Renal cortex interstitium (tissue), 11 donors: ENCODE measurements at regions not wholly inside any gene's neighbourhood (a gene's known extent, or its start where the extent isn't known, plus 50 kb on each side); places are given as distances from the start of the nearest gene placed in this dataset.

Experiments used
- DNase-seq, 11 donors: peaks; one replicate each; pipeline ENCODE4 v3.0.0-alpha.2; 2013; ENCODE audit warnings: low read depth in 9 of 11, low spot score in 4 of 11; ENCODE audit errors: extremely low read depth in 1 of 11

DNA sequence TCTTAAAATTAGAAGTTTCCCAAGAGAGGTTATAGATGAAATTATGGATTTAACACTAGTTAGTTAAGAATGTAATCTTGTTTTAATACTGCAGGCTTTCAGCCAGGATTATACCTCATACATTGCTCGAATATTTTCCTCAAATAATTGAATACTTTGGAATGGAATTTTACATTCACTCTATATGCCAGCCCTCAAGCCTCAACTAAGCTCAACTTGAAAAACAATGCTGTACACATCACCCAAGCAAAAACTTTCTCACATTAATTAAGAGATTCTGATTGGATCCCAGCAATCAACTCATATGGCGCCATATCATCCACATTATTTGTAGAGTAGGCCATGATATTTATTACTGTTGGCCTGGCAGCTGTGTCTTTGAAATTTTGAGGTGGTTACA, 710.7 kb upstream of the ADAMTS5 start:
- no peak for DNase-seq

DNA sequence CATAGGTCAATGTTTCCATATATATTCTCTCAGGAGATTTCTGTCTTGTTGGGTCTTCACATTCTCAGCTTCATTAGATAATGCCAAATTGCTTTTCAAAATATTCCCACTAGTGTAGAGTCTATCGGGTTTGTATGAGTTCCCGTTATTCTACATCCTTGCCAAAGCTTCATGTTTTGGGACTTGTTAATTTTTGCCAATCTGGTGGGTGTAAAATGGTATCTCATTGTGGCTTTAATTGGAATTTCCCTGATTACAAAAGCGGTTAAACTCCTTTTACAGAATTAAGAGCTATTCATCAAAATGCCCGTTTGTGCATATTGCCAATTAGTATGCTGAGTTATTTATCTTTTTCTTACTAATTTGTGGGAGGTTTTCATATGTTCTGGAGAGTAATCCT, 708.4 kb upstream of the ADAMTS5 start:
- DNase-seq, result no peak

GRCh38 chr21:27674041-27674615, 707.2 kb upstream of the ADAMTS5 start:
- peak in 1 of 11 donors; percentile 1 for DNase-seq

- DNase-seq, result no peak
These were observed 706.7 kb upstream of the ADAMTS5 start for GRCh38 chr21:27673581-27673980.

GRCh38 chr21:27671207-27671606, 704.3 kb upstream of the ADAMTS5 start:
- DNase-seq, result no peak

DNA sequence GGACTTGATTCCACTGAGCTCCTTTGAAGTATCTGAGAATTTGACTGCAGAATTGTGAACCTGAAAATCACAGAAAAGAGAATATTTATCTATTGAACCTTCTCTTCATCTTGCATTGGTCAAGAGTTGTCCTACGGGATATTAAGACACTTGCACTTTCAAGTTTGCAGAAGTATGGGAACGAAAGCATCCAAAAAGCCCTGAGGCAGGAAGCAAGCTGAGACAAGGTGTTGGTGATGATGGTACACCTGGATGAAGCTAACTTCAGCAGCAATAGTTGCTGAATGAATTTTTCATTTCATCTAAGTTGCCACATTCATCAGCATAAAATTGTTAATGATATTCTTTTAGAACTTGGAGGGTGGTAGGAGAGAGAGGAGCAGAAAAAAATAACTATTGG, 686.6 kb upstream of the ADAMTS5 start:
- no peak for DNase-seq

GRCh38 chr21:27649762-27650161, 682.9 kb upstream of the ADAMTS5 start:
- DNase-seq, result no peak

DNA sequence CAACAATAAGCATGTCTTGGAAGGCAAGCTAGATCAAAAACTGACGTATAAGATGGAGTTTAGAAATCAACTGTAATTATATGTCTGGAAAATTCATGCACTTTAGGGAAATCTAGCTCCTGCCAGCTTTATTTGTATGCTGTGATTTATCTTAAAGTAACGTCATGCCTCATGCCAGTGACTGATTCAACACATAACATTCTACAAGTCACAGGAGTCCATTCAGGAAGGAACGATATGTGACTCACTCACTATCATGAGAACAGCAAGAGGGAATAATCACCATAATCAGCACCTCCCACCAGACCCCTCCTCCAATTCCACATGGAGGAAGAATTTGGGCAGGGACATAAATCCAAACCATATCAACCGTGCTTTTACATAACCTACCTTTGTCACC, 682.4 kb upstream of the ADAMTS5 start:
- DNase-seq, result no peak

DNA sequence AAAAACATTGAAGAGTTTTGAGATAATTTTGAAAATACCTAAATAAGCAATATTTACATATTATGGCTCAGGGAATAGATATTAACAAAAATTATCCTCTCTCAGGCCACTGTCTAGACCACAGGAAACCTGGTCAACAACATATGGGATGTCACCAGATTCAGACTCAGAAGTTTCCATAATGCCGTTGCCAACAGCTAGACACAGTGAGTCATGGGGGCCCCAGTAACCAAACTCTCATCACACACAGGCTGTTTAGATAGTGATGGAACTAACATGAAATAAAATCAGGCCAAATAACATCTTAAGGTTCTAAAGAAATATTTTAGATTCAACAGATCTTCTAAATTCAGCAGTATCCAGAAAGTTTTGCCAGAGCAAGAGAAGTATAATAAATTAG, 681.7 kb upstream of the ADAMTS5 start:
- DNase-seq, result no peak

DNA sequence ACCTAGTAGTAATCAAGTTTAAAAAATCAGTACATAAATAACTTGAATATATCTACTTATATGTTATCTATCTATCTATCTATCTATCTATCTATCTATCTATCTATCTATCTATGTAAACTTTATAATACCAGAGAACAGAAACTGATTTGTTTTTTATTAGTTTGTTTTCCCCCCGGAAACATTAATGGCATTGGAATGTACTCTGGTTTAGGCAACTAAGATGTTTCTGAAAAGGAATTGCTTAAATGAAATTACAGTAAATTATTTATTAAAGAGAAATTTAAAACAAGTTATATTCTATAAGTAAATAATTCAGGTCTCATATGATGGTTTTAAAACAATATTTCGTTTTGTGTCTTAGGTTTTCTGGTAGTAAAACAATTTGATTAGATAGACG, 681.0 kb upstream of the ADAMTS5 start:
- DNase-seq, result no peak

- DNase-seq, result no peak
These were observed 680.5 kb upstream of the ADAMTS5 start for GRCh38 chr21:27647401-27647800.

DNA sequence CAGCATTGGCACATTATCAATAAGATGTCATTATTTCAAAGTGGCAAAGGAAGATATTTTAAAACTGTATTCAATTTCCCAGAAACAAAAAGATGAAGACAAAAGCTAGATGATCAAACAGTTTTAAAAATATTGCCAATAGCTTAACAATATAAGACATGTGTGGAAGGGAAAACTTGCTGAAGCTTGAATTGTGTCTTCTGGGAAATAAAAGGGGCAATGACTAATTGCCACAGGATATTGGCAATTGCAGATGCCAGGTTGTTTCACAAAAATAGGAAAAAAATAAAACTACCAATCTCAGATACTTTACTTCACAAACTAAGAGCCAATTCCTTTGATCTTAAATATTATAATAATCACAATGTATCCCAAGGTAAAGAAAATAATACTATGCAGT, 679.8 kb upstream of the ADAMTS5 start:
- no peak for DNase-seq

- DNase-seq, result no peak
These were observed 679.2 kb upstream of the ADAMTS5 start for GRCh38 chr21:27646056-27646455.

GRCh38 chr21:27645285-27645684, 678.4 kb upstream of the ADAMTS5 start:
- DNase-seq, result no peak

DNA sequence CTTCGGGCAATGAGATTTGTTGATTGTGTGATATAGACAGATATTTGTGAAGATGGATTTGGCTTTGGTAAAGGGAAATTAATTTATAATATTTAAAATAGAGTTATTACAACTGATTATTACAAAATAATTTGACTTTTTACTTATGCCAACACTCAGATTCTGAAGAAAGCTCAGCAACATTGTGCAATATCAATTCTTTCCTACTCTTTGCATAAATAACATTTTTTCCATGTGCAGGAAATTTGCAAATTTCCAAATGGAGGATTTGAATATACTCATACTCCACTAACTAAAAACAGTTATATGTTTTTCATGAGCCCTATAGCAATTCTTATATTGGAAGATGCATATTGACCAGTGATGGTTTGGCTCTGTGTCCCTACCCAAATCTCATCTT, 676.4 kb upstream of the ADAMTS5 start:
- no peak for DNase-seq

DNA sequence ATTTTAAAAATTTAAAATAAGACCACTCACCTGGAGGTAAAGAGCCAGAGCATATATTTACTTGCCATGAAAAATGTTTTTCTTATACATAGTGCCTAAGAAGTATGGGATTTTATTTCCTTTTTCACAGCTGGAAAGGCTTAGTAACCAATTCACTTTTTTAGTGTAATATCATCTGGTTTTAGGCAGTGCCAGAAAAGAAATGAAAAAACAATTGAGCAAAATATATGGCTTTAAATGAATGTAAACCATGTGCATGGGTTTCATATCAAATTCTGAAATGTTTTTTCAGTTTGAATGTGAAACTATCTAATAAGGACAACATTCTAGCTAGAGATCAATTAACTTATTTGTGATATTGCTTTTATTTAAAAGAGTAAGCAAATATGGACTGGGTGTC, 672.4 kb upstream of the ADAMTS5 start:
- no peak for DNase-seq

GRCh38 chr21:27636656-27637055, 669.8 kb upstream of the ADAMTS5 start:
- no peak for DNase-seq

DNA sequence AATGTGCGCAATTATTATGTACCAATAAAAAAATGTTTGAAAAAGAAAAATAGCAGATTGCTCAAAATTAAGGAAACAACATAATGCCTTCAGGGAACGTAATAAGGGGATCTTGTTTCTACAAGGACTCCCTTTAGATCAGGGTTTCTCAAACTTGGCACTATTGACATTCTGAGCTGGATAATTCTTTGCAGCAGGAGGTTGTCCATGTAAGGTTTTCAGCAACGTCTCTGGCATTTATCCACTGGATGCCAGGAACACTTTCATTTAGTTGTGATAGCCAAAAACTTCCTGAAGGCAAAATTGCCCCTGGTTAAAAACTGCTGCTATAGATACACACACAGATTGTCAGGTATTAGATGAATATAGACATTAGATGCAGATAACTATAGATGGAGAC, 666.7 kb upstream of the ADAMTS5 start:
- no peak for DNase-seq

DNA sequence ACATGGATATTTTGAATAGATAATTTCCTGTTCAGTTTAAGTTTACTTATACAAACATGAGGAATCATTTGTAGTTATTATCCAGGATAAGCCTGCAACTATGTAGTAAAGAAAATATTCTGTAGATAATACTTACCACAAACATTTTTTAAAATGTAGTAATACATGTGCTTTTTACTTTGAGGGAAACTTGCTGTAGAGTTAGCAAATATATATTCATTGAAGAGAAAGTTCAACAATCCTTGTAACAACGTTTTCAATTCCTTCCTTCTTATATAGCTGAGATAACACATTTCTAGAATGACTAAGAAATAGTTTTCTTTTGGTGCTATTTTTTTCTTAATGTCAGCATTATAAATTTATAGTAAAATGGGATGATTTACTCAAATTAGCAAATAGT, 664.6 kb upstream of the ADAMTS5 start:
- DNase-seq, result no peak

- DNase-seq, result no peak
These were observed 655.7 kb upstream of the ADAMTS5 start for GRCh38 chr21:27622631-27623030.

DNA sequence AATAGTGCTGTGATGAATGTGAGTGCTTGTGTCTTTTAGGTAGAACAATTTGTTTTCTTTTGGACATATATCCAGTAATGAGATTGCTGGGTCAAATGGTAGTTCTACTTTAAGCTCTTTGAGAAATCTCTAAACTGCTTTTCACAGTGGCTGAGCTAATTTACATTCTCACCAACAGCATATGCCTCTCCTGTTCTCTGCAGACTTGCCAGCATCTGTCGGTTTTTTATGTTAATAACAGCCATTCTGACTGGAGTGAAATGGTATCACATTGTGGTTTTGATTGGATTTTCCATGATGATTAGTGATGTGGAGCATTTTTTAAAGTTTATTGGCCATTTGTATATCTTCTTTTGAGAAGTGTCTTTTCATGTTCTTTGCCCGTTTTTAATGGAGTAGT, 647.3 kb upstream of the ADAMTS5 start:
- DNase-seq, result no peak

DNA sequence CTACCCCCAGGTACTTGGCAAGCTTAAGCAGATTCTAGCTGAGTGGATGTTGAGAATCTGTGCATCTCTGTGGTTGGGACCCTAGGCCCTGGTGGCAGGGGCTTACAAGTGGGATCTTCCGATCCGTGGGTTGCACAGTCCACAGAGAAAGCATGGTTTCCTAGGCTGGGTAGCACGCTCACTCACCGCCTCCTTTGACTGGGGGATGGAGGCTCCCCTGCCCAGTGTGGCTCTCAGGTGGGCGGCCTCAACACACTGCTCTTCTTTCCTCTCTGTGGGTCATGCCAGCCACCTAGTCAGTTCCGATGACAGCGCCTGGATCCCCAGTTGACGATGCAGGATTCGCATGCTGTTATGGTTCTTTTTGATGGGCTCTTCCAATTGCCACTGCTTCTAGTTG, 639.5 kb upstream of the ADAMTS5 start:
- no peak for DNase-seq
